ENCODE measurements at regions not wholly inside any gene's neighbourhood (a gene's known extent, or its start where the extent isn't known, plus 50 kb on each side); places are given as distances from the start of the nearest gene placed in this dataset.

DNA sequence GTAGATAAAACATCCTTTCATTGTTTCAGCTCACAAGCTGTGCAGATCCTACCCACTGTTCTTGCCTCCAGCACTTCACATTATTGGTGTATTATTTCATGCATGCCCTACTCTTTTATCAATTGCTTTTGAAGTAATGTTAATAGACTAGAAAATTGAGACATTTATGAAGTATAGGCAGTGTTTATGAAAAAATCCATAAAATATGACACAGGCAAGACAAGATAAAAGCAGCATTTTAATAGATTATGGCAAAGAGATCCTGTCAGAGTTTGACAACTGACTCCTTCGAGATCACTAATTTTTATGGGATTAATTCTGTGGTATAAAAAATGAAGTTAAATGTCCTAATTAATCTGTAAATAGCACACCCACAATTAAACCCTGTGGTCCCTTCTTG is 217.2 kb upstream of the NANOGP8 start:
- Histone ChIP-seq H2AFZ (no peak overlapping the region), H3K79me2 (ENCODE audit: low read depth) (no peaks in the 10 kb centered on the region), H3K4me1 (replicated peaks; ENCODE audit: insufficient read depth) (peaks cover 27% of the 10 kb centered on the region), H3K27ac (no peak overlapping the region), H4K20me1 (ENCODE audit: insufficient read depth) (no peaks in the 10 kb centered on the region), H3K27me3 (ENCODE audit: insufficient read depth, low read depth) (no peaks in the 10 kb centered on the region), H3K4me3 (no peak overlapping the region), H3K4me2 (no peak overlapping the region), H3K9me3 (ENCODE audit: insufficient read depth, low read depth) (no peaks in the 10 kb centered on the region), H3K36me3 (ENCODE audit: low read depth) (no peaks in the 10 kb centered on the region), H3K9me2 (ENCODE audit: insufficient read depth) (no peaks in the 10 kb centered on the region), H3F3A (ENCODE audit: insufficient read depth, low read depth) (peaks cover 8% of the 10 kb centered on the region)
- intact Hi-C loops (cut with micrococcal nuclease; ENCODE audit: unreplicated experiment): no loop called here
- TF ChIP-seq, protein P1, sequence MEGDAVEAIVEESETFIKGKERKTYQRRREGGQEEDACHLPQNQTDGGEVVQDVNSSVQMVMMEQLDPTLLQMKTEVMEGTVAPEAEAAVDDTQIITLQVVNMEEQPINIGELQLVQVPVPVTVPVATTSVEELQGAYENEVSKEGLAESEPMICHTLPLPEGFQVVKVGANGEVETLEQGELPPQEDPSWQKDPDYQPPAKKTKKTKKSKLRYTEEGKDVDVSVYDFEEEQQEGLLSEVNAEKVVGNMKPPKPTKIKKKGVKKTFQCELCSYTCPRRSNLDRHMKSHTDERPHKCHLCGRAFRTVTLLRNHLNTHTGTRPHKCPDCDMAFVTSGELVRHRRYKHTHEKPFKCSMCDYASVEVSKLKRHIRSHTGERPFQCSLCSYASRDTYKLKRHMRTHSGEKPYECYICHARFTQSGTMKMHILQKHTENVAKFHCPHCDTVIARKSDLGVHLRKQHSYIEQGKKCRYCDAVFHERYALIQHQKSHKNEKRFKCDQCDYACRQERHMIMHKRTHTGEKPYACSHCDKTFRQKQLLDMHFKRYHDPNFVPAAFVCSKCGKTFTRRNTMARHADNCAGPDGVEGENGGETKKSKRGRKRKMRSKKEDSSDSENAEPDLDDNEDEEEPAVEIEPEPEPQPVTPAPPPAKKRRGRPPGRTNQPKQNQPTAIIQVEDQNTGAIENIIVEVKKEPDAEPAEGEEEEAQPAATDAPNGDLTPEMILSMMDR (conservative IDR thresholded peaks at IDR 0.05): no peak
- TF ChIP-seq EZH2 (IDR thresholded peaks at IDR 0.05; ENCODE audit: low read depth): no peak
- ChIA-PET POLR2A (ENCODE audit: unreplicated experiment) (no interaction called here), CTCF (no interaction called here)
- BruUV-seq (replicated peaks): no TSS peak
- no peak for DNase-seq

DNA sequence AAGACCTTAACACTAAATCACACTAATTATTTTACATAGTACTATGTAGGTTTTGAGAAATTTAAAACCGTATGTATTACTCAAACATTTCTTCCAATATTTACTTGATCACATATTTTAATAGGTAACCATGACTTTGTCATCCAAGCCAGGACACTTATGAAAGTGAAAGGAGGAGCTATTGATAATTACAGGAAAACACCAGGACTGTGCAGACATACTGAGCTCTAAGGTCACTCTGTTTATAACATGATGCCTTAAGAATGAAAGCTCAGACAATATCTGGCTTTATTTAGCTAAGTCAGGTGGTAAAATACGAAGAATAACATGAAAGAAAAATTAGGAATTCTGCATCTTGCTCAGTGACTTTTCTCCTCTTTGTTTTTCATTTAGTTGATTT is 216.0 kb upstream of the NANOGP8 start:
- no peaks in the 10 kb centered on the region for H4K20me1 ChIP-seq (ENCODE audit: insufficient read depth)
- H3K4me2 ChIP-seq: no peak overlapping the region
- H3K36me3 ChIP-seq (ENCODE audit: low read depth): no peaks in the 10 kb centered on the region
- DNase-seq: no peak
- POLR2A ChIA-PET (ENCODE audit: unreplicated experiment): no interaction called here
- no peaks in the 10 kb centered on the region for H3K27me3 ChIP-seq (ENCODE audit: insufficient read depth, low read depth)
- peaks cover under 1% of the 10 kb centered on the region; the same call in 1 of the 2 replicates for H3F3A ChIP-seq (ENCODE audit: insufficient read depth, low read depth)
- H2AFZ ChIP-seq: no peak overlapping the region
- H3K4me1 ChIP-seq (replicated peaks; ENCODE audit: insufficient read depth): peaks cover 14% of the 10 kb centered on the region
- BruUV-seq (replicated peaks): no TSS peak
- TF ChIP-seq, protein P1 (conservative IDR thresholded peaks at IDR 0.05): no peak
- no peak overlapping the region for H3K27ac ChIP-seq
- H3K9me2 ChIP-seq (ENCODE audit: insufficient read depth): no peaks in the 10 kb centered on the region
- CTCF ChIA-PET: no interaction called here
- H3K4me3 ChIP-seq: no peak overlapping the region
- no peaks in the 10 kb centered on the region for H3K9me3 ChIP-seq (ENCODE audit: insufficient read depth, low read depth)
- intact Hi-C loops (cut with micrococcal nuclease; ENCODE audit: unreplicated experiment): no loop called here
- no peaks in the 10 kb centered on the region for H3K79me2 ChIP-seq (ENCODE audit: low read depth)

DNA sequence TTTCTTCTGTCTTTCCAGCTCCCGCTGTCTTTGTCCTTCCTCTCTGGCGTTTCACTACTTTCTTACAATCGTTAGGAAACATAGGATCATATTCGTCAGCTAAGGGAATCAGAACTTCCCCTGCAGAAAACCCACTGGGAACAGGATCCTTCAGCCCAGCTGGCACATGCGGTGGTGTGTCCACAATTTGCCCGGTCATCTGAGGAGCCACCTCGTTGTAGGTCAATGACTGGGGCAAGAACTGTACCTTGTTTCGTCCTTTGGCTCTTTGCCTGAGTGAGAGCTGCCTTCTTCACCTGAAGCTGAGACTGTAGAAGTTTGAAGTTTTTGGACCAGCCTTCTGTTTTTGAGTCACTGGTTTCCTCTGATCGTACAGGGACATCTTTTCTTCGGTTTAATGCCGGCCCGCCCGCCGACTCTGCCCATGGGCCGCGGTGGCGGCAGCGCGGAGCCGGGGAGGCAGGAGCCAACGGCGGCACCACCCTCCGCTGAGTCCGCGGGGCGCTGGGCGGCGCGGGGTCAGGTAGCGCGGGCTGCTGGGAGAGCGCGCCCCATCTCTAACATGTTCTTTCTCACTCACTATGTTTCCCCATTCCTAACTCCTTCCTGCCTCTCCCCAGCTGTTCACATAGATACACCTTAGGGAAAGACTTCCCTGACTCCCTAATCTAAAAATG is 214.1 kb upstream of the NANOGP8 start:
- no peaks in the 10 kb centered on the region for H3F3A ChIP-seq (ENCODE audit: insufficient read depth, low read depth)
- intact Hi-C loops (cut with micrococcal nuclease; ENCODE audit: unreplicated experiment): loop anchor here (10.0 kb wide), 1 partner anchor 396 kb away; no protein-coding TSS in a partner anchor
- no peak overlapping the region for H3K4me3 ChIP-seq
- no peaks in the 10 kb centered on the region for H4K20me1 ChIP-seq (ENCODE audit: insufficient read depth)
- no peak overlapping the region for H3K27ac ChIP-seq
- H3K27me3 ChIP-seq (ENCODE audit: insufficient read depth, low read depth): no peaks in the 10 kb centered on the region
- no peak for DNase-seq
- no peaks in the 10 kb centered on the region for H3K9me3 ChIP-seq (ENCODE audit: insufficient read depth, low read depth)
- no peak overlapping the region for H3K4me2 ChIP-seq
- H3K36me3 ChIP-seq (ENCODE audit: low read depth): no peaks in the 10 kb centered on the region
- H2AFZ ChIP-seq: no peak overlapping the region
- H3K79me2 ChIP-seq (ENCODE audit: low read depth): no peaks in the 10 kb centered on the region
- no peaks in the 10 kb centered on the region for H3K4me1 ChIP-seq (replicated peaks; ENCODE audit: insufficient read depth)
- H3K9me2 ChIP-seq (ENCODE audit: insufficient read depth): no peaks in the 10 kb centered on the region
- no TSS peak for BruUV-seq (replicated peaks)
- POLR2A ChIA-PET (ENCODE audit: unreplicated experiment): no interaction called here
- CTCF ChIA-PET: no interaction called here
- TF ChIP-seq, protein P1 (conservative IDR thresholded peaks at IDR 0.05): no peak
- no peak for TF ChIP-seq EZH2 (IDR thresholded peaks at IDR 0.05; ENCODE audit: low read depth)
